ENCODE measurements at regions not wholly inside any gene's neighbourhood (a gene's known extent, or its start where the extent isn't known, plus 50 kb on each side); places are given as distances from the start of the nearest gene placed in this dataset.

DNA sequence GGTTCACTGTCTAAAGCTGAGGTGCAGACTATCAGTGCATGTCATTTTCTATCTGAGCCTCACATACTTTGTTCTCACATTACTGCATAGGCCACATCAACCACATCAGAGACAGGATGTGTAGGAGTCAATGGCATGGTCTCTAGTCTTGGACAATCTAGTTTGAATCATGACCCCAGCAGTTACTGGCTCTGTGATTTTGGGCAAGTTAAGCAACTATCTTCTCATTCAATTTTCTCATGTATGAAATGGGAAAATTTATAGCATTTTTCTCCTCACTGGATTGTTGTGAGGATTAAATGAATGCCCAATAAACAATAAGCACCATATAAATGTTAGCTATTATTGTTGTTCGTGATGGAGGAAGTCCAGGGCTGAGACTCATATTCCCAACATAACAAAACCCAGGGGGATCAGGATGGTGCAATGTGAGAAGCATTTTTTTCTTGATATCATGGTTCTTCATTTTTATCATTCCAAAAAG, 432.6 kb downstream of the LRIG3 start:
- intact Hi-C loops (cut with micrococcal nuclease) = no loop called here
- Histone ChIP-seq H4K20me1 (ENCODE audit: insufficient read depth, low read length) (no peaks in the 10 kb centered on the region), H3K27me3 (ENCODE audit: control insufficient read depth, insufficient read depth, low read length) (no peaks in the 10 kb centered on the region), H3K23ac (ENCODE audit: low read depth, low read length) (no peak overlapping the region; the same call in 1 of the 2 replicates), H4K5ac (ENCODE audit: low read depth, low read length) (no peak overlapping the region), H2BK15ac (ENCODE audit: low read depth, low read length) (no peak overlapping the region), H3K18ac (ENCODE audit: low read depth, low read length) (no peak overlapping the region), H2BK20ac (ENCODE audit: low read depth, low read length) (no peak overlapping the region; the same call in 1 of the 2 replicates), H3K4me3 (ENCODE audit: insufficient read depth, low read depth, low read length) (no peak overlapping the region), H3K36me3 (ENCODE audit: control insufficient read depth, insufficient read depth, low read length) (no peaks in the 10 kb centered on the region), H3K4ac (ENCODE audit: low read depth, low read length) (peak overlapping the region; percentile 31; the same call in 1 of the 2 replicates), H2AK5ac (ENCODE audit: low read depth, low read length) (peak overlapping the region; percentile 43), H4K8ac (ENCODE audit: low read depth in 2 of 2, low read length in 2 of 2) (no peak overlapping the region), H3K9me1 (ENCODE audit: insufficient read depth, low read length) (peaks cover 3% of the 10 kb centered on the region), H2BK120ac (ENCODE audit: low read depth, low read length) (peak overlapping the region; percentile 27; the same call in 1 of the 2 replicates), H2AFZ (replicated peaks; ENCODE audit: low read length, poor library complexity) (no peak overlapping the region), H3K9me3 (ENCODE audit: control insufficient read depth, insufficient read depth, low read length) (no peaks in the 10 kb centered on the region), H3K27ac (ENCODE audit: insufficient read depth, low read length) (no peak overlapping the region), H3K9ac (ENCODE audit: low read depth, low read length) (no peak overlapping the region), H2AK9ac (replicated peaks; ENCODE audit: low read depth, low read length, poor library complexity) (no peak overlapping the region), H2BK5ac (ENCODE audit: low read depth, low read length, poor library complexity, severe bottlenecking) (no peak overlapping the region), H3K14ac (replicated peaks; ENCODE audit: low read depth, low read length) (peak overlapping the region; percentile 55; the same call in 1 of the 2 replicates), H4K91ac (ENCODE audit: insufficient read depth, low read depth, low read length) (no peak overlapping the region), H3K4me2 (ENCODE audit: low read depth, low read length) (no peak overlapping the region), H3K79me1 (ENCODE audit: low read depth in 1 of 2, low read length in 2 of 2) (no peaks in the 10 kb centered on the region), H3K4me1 (ENCODE audit: control insufficient read depth, insufficient read depth, low read length) (0 out of 2 replicates have a peak, but pooled peaks cover 5% of the 10 kb centered on the region), H3K56ac (ENCODE audit: extremely low read depth, insufficient read depth, low read length) (no peak overlapping the region)
- ATAC-seq (ENCODE audit: low read depth) (no peak), DNase-seq (peak; percentile 53)
- in situ Hi-C loops (cut with MboI; ENCODE audit: low sequenced_read_pairs) = no loop called here
- ChIA-PET CTCF (no interaction called here), POLR2A (ENCODE audit: unreplicated experiment) (no interaction called here)
- BruUV-seq (replicated peaks) = no TSS peak
- dilution Hi-C loops (cut with HindIII; ENCODE audit: low sequenced_read_pairs, unreplicated experiment) = no loop called here
- WGBS, 2 experiments (ENCODE audit: extremely low coverage in 2 of 2, insufficient read length in 1 of 2) = no CpG with 5 or more reads among the region's 1 CpG
- TF ChIP-seq BHLHE40 (IDR thresholded peaks at IDR 0.05; ENCODE audit: low read depth, low read length) (no peak), SMC3 (IDR thresholded peaks at IDR 0.05; ENCODE audit: low read depth, low read length) (no peak), CEBPB (IDR thresholded peaks at IDR 0.05; ENCODE audit: low read depth, low read length) (no peak; the same call in 1 of the 2 replicates), NFE2L2 (IDR thresholded peaks at IDR 0.05; ENCODE audit: low read depth, low read length) (no peak), POLR2A (IDR thresholded peaks at IDR 0.05; ENCODE audit: low read depth, low read length) (no peak), CHD1 (IDR thresholded peaks at IDR 0.05; ENCODE audit: low read depth, low read length) (no peak), MXI1 (IDR thresholded peaks at IDR 0.05; ENCODE audit: borderline replicate concordance, low read depth, low read length) (no peak), RCOR1 (IDR thresholded peaks at IDR 0.05; ENCODE audit: insufficient replicate concordance, low read length) (no peak), RAD21 (IDR thresholded peaks at IDR 0.05; ENCODE audit: low read length) (no peak), FOS (IDR thresholded peaks at IDR 0.05; ENCODE audit: low read depth, low read length) (no peak), MAZ (IDR thresholded peaks at IDR 0.05; ENCODE audit: borderline replicate concordance, low read depth, low read length) (no peak), MAFK (IDR thresholded peaks at IDR 0.05; ENCODE audit: low read depth, low read length) (no peak), RFX5 (IDR thresholded peaks at IDR 0.05; ENCODE audit: low read depth, low read length) (no peak)
- TF ChIP-seq, protein P1, sequence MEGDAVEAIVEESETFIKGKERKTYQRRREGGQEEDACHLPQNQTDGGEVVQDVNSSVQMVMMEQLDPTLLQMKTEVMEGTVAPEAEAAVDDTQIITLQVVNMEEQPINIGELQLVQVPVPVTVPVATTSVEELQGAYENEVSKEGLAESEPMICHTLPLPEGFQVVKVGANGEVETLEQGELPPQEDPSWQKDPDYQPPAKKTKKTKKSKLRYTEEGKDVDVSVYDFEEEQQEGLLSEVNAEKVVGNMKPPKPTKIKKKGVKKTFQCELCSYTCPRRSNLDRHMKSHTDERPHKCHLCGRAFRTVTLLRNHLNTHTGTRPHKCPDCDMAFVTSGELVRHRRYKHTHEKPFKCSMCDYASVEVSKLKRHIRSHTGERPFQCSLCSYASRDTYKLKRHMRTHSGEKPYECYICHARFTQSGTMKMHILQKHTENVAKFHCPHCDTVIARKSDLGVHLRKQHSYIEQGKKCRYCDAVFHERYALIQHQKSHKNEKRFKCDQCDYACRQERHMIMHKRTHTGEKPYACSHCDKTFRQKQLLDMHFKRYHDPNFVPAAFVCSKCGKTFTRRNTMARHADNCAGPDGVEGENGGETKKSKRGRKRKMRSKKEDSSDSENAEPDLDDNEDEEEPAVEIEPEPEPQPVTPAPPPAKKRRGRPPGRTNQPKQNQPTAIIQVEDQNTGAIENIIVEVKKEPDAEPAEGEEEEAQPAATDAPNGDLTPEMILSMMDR (conservative IDR thresholded peaks at IDR 0.05; ENCODE audit: low read depth, low read length) = no peak
- TF ChIP-seq, protein P2, sequence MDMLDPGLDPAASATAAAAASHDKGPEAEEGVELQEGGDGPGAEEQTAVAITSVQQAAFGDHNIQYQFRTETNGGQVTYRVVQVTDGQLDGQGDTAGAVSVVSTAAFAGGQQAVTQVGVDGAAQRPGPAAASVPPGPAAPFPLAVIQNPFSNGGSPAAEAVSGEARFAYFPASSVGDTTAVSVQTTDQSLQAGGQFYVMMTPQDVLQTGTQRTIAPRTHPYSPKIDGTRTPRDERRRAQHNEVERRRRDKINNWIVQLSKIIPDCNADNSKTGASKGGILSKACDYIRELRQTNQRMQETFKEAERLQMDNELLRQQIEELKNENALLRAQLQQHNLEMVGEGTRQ (IDR thresholded peaks at IDR 0.05; ENCODE audit: low read depth, low read length) = no peak
- TF ChIP-seq, protein P3, sequence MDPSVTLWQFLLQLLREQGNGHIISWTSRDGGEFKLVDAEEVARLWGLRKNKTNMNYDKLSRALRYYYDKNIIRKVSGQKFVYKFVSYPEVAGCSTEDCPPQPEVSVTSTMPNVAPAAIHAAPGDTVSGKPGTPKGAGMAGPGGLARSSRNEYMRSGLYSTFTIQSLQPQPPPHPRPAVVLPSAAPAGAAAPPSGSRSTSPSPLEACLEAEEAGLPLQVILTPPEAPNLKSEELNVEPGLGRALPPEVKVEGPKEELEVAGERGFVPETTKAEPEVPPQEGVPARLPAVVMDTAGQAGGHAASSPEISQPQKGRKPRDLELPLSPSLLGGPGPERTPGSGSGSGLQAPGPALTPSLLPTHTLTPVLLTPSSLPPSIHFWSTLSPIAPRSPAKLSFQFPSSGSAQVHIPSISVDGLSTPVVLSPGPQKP (IDR thresholded peaks at IDR 0.05; ENCODE audit: borderline replicate concordance, low read depth, low read length) = no peak
